Fibroblast of lung (primary cell): ENCODE measurements at regions not wholly inside any gene's neighbourhood (a gene's known extent, or its start where the extent isn't known, plus 50 kb on each side); places are given as distances from the start of the nearest gene placed in this dataset.
A peak's percentile ranks its signal among the peaks of the same experiment; 100 is the strongest.

ENCODE experiments used
- DNase-seq, 2 donors: peaks; one replicate each; pipeline versions ENCODE4 v3.0.0 to v3.0.0-alpha.2; 2010; ENCODE audit warnings: low read depth in 2 of 2
- H2AFZ ChIP-seq: 2 replicates; pipeline ENCODE4 v1.5.1; 2012; ENCODE audit warnings: low read length, control low read depth, inconsistent platforms
- H3K27ac ChIP-seq: 2 replicates; pipeline ENCODE4 v1.5.1; 2011; ENCODE audit warnings: low read length, control low read depth; ENCODE audit not compliant: insufficient read depth
- H3K27me3 ChIP-seq: 2 replicates; pipeline ENCODE4 v1.5.1; 2011; ENCODE audit warnings: mild to moderate bottlenecking, low read length; ENCODE audit not compliant: control insufficient read depth, insufficient read depth
- H3K36me3 ChIP-seq: 2 replicates; pipeline ENCODE4 v1.5.1; 2011; ENCODE audit warnings: low read length; ENCODE audit not compliant: control insufficient read depth, insufficient read depth
- H3K4me1 ChIP-seq: 2 replicates; pipeline ENCODE4 v1.5.1; 2011; ENCODE audit warnings: low read length; ENCODE audit not compliant: control insufficient read depth, insufficient read depth; ENCODE audit errors: extremely low read depth
- H3K4me2 ChIP-seq: 2 replicates; pipeline ENCODE4 v1.5.1; 2011; ENCODE audit warnings: low read length, control low read depth; ENCODE audit not compliant: insufficient read depth; ENCODE audit errors: extremely low read depth
- H3K4me3 ChIP-seq, 4 experiments: fragments of 200-600 bp in 1 of 4; sonication (generic) in 1 of 4; replicated peaks in 1 of 4; 2 replicates each; pipeline ENCODE4 v1.5.1; 2011 to 2016; ENCODE audit warnings: low read length in 4 of 4, low read depth in 3 of 4, mild to moderate bottlenecking in 3 of 4, control low read depth in 2 of 4, inconsistent platforms in 1 of 4, mixed read lengths in 1 of 4; ENCODE audit not compliant: insufficient read depth in 1 of 4; ENCODE audit errors: control extremely low read depth in 1 of 4
- H3K79me2 ChIP-seq: 2 replicates; pipeline ENCODE4 v1.5.1; 2012; ENCODE audit warnings: mild to moderate bottlenecking, low read length, inconsistent platforms; ENCODE audit not compliant: control insufficient read depth, insufficient read depth
- H3K9ac ChIP-seq: 2 replicates; pipeline ENCODE4 v1.5.1; 2011; ENCODE audit warnings: mild to moderate bottlenecking, low read length, control low read depth; ENCODE audit not compliant: insufficient read depth
- H3K9me3 ChIP-seq: 2 replicates; pipeline ENCODE4 v1.5.1; 2012; ENCODE audit warnings: low read depth, low read length; ENCODE audit not compliant: control insufficient read depth, insufficient read depth
- H4K20me1 ChIP-seq: 2 replicates; pipeline ENCODE4 v1.5.1; 2011; ENCODE audit warnings: low read length; ENCODE audit not compliant: control insufficient read depth, insufficient read depth; ENCODE audit errors: extremely low read depth
- EZH2 ChIP-seq: IDR thresholded peaks from 2 replicates; pipeline ENCODE4 v1.5.1; 2012; ENCODE audit warnings: low read length, control low read depth, mild to moderate bottlenecking; ENCODE audit errors: missing control alignments
- TF ChIP-seq, protein P1 (sequence below), 2 donors: IDR thresholded peaks in 1 of 2; conservative IDR thresholded peaks in 1 of 2; 1 replicate in 1 of 2; 2 replicates in 1 of 2; pipeline ENCODE4 v1.5.1; 2011 to 2012; ENCODE audit warnings: low read length in 2 of 2, control low read depth in 1 of 2, inconsistent platforms in 1 of 2, low read depth in 1 of 2, mild to moderate bottlenecking in 1 of 2

DNA sequence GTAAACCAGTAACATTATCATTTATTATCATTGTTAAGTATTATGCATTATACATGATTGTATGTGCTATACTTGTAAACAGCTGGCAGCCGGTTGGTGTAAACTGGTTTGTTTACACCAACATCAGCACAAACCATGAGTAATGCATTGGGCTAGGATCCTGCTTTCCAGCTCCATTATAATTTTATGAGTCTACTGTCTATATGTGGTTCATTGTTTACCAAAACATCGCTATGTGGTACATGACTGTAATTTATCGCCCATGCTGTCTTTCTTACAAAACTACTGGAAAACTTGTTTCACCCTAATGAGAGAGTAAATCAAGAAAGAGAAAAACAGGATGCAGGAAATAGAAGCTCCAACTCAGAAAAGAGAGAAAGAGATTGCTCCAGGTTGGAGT lies 224.8 kb upstream of the CBLB start:
- no peak overlapping the region for H3K4me2 ChIP-seq
- H3K79me2 ChIP-seq: no peaks in the 10 kb centered on the region
- H3K4me1 ChIP-seq: peaks cover 6% of the 10 kb centered on the region
- DNase-seq: no peak
- H3K27me3 ChIP-seq: no peaks in the 10 kb centered on the region
- H3K9ac ChIP-seq: no peak overlapping the region
- H4K20me1 ChIP-seq: no peaks in the 10 kb centered on the region
- no peak overlapping the region for H3K27ac ChIP-seq
- H3K9me3 ChIP-seq: no peaks in the 10 kb centered on the region
- no peak for TF ChIP-seq EZH2
- TF ChIP-seq, protein P1, sequence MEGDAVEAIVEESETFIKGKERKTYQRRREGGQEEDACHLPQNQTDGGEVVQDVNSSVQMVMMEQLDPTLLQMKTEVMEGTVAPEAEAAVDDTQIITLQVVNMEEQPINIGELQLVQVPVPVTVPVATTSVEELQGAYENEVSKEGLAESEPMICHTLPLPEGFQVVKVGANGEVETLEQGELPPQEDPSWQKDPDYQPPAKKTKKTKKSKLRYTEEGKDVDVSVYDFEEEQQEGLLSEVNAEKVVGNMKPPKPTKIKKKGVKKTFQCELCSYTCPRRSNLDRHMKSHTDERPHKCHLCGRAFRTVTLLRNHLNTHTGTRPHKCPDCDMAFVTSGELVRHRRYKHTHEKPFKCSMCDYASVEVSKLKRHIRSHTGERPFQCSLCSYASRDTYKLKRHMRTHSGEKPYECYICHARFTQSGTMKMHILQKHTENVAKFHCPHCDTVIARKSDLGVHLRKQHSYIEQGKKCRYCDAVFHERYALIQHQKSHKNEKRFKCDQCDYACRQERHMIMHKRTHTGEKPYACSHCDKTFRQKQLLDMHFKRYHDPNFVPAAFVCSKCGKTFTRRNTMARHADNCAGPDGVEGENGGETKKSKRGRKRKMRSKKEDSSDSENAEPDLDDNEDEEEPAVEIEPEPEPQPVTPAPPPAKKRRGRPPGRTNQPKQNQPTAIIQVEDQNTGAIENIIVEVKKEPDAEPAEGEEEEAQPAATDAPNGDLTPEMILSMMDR (conservative IDR thresholded peaks at IDR 0.05 in 1 of 2, IDR thresholded peaks at IDR 0.05 in 1 of 2; ENCODE audit: low read depth in 1 of 2, low read length in 2 of 2): no peak
- H2AFZ ChIP-seq: no peak overlapping the region
- no peaks in the 10 kb centered on the region for H3K36me3 ChIP-seq
- H3K4me3 ChIP-seq: no peak overlapping the region

DNA sequence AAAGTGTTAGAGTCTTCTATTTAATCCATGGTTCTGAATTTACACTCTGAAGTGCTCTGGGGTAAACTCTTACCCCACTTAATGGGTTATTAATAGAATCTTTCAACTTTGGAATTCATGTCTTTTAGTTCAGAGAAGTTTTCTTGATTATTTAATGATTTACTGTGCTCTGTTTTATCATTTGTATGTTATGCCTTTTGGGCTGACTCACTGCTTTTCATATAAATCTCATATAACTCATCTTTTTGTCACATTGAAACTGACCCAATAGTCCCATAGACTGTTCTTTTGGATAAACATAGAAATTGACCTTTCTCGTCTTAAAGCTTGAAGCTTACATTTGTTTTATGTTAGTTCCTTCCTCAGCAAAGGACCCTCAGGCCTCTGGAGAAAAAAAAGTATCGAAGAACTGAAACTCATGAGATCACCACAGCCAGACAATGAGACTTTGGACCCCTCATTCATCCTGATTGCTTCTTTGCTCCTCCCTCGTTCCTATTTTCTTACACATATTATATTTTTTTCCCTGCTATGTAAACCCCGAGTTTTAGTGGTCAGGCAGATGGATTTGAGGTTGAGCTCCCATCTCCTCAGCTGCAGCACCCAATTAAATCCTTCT lies 229.1 kb upstream of the CBLB start:
- Histone ChIP-seq H3K36me3 (no peaks in the 10 kb centered on the region), H2AFZ (no peak overlapping the region), H3K9me3 (no peaks in the 10 kb centered on the region), H3K9ac (no peak overlapping the region), H4K20me1 (no peaks in the 10 kb centered on the region), H3K27me3 (no peaks in the 10 kb centered on the region), H3K27ac (no peak overlapping the region), H3K4me1 (peaks cover 6% of the 10 kb centered on the region), H3K4me3 (no peak overlapping the region), H3K79me2 (no peaks in the 10 kb centered on the region), H3K4me2 (no peak overlapping the region)
- DNase-seq: peak; percentile 21 to 66
- TF ChIP-seq EZH2: no peak
- TF ChIP-seq, protein P1 (conservative IDR thresholded peaks at IDR 0.05 in 1 of 2, IDR thresholded peaks at IDR 0.05 in 1 of 2; ENCODE audit: low read depth in 1 of 2, low read length in 2 of 2): no peak

DNA sequence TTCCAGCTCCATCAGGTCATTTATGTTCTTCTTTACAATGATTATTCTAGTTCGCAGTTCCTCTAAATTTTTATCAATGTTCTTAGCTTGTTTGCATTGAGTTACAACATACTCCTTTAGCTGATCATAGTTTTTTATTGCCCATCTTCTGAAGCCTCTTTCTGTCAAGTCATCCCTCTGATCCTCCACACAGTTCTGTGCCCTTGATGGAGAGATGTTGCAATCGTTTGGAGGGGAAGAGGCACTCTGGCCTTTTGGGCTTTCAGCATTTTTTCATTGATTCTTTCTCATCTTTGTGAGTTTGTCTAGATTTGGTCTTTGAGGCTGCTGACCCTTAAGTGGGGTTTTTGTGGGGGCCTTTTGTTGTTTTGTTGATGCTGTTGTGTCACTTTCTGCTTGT lies 234.6 kb upstream of the CBLB start:
- no peaks in the 10 kb centered on the region for H3K27me3 ChIP-seq
- H3K36me3 ChIP-seq: no peaks in the 10 kb centered on the region
- no peak overlapping the region for H3K4me2 ChIP-seq
- H3K4me1 ChIP-seq: no peaks in the 10 kb centered on the region
- H2AFZ ChIP-seq: no peak overlapping the region
- no peak overlapping the region for H3K4me3 ChIP-seq
- H3K9me3 ChIP-seq: no peaks in the 10 kb centered on the region
- no peak for DNase-seq
- no peaks in the 10 kb centered on the region for H3K79me2 ChIP-seq
- TF ChIP-seq, protein P1 (conservative IDR thresholded peaks at IDR 0.05 in 1 of 2, IDR thresholded peaks at IDR 0.05 in 1 of 2; ENCODE audit: low read depth in 1 of 2, low read length in 2 of 2): no peak
- TF ChIP-seq EZH2: no peak
- no peak overlapping the region for H3K27ac ChIP-seq
- H4K20me1 ChIP-seq: no peaks in the 10 kb centered on the region
- H3K9ac ChIP-seq: no peak overlapping the region
